Stimulated activated CD4-positive, alpha-beta T cell treated with anti-CD3 and anti-CD28 coated beads, Interleukin-15, amount 100 ng/mL, for 24 hours (primary cell): ENCODE measurements at regions not wholly inside any gene's neighbourhood (a gene's known extent, or its start where the extent isn't known, plus 50 kb on each side); places are given as distances from the start of the nearest gene placed in this dataset.

Source experiments
- DNase-seq: peaks from one replicate; pipeline ENCODE4 v3.0.0-alpha.2; 2020

DNA sequence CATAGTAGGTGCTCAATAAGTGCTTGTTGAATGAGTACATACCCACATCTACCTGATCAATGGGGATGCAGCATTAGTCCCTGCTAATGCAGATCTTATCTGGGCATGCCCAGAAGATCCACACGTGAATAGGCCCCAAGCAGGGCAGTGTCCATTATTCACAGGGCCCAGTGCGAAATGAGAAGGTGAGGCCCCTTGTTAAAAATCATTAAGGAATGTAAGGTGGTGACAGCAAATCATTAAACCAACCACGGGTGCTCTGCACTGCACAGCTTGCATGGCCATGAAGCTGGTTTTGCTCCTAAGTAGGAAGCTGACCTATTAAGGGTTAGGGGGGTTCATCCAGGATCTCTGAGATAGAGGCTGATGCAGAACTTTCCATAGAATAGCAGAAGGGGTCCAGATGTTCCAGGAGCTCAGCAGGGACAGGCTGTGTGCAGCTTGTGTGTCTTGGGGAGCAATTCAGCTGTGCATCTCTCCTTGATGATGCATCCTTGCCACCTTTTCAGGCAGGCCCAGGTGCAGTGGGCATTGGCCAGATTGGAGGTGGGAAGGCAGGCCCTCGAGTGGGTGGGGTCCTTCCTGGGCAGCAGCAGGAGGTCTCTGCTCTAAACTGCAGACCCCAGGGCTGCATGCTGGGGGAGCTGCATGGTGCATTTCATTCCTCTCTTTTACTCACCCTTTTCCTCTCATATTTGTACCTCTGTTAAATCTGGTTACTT lies 231.3 kb upstream of the PWP1 start:
- no peak for DNase-seq

DNA sequence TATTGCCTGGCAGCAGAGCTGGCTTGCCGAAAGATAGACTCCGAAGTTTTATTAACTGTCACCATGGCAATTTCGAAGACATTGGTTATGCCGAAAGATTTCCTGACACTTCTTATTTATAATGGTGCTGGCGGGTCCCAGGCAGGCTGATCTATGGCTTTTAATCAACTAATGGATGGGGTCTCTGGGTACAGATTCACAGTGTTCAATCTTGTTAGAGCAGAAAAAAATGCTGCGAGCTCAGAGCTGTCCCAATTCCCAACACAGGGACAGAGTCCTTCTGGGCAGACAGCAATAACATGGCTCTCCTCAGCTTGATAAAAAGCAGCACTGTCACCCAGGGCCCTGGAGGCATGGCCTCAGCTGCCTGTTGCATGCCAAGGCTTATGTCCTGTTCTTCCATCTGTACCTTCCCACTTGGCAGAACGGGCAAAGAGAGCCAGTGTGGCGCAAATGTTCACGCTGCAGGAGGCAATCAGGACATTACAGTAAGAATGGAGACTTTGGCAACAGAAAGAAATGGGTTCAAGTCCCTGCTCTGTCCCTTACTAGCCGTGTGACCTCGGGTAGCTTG lies 228.2 kb upstream of the PWP1 start:
- no peak for DNase-seq

DNA sequence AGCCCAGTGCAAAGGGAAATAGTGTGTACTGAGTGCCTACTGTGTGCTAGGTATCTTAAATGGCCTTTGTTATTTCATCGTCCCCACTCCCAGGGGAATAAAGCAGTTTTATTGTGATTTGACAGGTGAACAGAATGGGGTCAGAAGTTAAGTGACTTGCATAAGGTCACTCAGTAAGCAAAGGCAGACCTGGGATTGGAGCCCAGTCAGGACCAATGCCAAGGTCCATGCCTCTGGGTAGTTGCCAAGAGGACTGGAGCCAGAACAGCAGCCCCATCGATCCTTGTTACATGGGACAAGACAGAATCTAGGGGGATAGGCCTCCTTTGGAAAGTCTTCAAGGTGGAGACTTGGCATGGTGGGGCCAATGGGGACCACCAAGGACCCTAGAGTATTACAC lies 227.4 kb upstream of the PWP1 start:
- DNase-seq = no peak

DNA sequence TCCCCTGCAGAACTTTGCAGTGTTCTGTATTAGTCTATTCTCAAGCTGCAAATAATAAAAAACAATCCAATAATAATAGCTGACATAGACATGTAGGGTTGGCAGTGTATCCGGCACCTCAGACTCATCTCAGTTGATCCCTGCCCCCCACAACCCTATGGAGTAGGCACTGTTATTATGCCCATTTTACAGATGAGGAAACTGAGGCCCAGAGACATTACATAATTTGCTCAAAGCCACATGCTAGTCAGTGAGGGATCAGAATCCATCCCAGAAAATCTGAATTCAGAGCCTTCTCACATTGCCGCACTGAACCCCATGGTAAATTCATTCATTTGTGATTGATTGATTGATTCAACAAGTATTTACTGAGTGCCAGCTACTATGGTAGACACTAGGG lies 226.6 kb upstream of the PWP1 start:
- DNase-seq = no peak

DNA sequence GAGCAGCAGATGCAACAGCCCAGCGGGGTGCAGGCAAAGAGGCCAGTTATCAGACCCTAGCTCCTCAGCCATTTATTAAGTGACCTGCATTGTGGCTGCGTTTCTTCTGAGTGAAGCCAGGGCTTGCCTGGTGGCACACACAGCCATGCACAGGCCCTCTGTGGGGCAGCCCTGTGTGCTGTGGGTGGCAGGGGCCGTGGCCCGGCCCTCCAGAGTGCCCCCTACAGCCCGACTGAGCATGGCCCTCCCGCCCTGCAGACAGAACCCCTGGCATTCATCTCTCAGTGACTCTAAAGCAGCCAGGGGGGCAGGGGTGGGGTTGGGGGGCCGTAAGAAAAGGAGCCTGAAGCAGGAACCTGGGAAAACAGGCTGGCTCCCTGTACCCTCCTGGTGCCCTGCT lies 226.0 kb upstream of the PWP1 start:
- no peak for DNase-seq

DNA sequence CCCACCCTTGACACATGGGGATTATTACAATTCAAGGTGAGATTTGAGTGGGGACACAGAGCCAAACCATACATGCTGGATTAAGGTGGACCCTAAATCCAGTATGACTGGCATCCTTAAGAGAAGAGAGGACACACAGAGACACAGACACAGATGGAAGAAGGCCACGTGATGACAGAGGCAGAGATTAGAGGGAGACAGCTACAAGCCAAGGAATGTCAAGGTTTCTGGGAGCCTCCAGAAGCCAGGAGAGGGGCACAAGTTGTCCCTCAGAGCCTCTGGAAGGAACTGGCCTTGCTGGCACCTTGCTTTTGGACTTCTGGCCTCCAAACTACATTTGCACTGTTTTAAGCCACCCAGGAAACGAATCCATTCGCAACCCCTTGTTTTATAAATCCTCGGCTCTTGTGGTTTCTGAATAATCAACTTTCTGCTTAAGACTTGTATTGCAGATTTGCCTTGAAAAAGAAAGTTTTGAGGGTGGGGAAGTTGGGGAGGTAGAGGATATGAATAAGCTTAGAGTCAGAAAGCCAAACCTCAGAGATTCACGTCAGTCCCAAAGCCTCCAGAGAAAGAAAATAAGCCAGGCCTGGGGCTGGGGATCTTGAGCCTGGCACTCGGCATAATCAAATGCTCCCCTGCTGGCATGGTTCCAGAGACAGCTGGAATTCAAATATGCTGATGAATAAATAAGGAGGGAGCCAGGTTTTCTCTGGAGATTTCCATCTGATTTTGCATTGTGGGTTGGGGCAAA lies 224.2 kb upstream of the PWP1 start:
- no peak for DNase-seq

DNA sequence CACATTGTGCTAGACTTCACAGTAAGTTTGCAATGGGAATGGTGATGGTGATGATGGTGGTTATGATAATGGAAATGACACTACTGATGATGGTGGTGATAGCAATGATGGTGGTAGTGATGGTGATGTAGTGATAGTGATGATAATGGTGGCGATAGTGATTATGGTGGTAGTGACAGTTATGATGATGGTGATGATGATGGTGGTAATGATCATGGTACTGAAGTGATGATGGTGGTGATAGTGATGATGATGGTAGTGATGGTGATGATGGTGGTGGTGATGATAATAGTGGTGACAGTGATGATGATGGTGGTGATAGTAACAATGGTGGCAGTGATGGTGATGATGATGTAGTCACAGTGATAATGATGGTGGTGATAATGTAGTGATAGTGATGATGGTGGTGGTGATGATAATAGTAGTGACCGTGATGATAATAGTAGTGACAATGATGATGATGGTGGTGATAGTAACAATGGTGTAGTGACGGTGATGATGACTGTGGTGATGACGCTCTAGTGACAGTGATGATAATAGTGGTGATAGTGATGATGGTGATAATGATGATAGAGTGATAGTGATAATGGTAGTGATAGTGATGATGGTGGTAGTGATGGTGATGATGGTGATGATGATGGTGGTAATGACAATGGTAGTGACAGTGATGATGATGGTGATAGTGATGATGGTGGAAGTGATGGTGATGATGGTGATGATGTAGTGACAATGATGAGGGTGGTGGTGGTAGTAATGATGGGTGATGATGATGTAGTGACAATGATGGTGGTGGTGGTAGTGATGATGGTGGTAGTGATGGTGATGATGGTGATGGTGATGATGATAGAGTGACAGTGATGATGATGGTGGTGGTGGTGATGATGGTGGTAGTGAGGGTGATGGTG lies 222.9 kb upstream of the PWP1 start:
- no peak for DNase-seq

DNA sequence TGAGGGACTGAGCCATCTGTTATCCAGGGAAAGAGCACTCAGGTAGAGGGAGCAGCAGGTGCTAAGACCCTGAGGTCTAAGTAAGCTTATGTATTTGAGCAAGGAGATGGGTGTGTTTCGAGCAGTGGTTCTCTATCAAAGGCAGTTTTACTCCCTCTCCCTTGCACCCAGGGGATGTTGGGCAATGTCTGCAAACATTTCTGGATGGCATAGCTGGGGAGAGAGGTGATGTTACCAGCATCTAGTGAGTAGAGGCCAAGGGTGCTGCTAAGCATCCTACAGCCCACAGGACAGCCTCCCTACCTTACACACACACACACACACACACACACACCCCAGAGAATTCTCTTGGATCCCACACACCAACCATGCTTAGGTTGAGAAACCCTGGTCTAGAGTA lies 221.0 kb upstream of the PWP1 start:
- DNase-seq = no peak

DNA sequence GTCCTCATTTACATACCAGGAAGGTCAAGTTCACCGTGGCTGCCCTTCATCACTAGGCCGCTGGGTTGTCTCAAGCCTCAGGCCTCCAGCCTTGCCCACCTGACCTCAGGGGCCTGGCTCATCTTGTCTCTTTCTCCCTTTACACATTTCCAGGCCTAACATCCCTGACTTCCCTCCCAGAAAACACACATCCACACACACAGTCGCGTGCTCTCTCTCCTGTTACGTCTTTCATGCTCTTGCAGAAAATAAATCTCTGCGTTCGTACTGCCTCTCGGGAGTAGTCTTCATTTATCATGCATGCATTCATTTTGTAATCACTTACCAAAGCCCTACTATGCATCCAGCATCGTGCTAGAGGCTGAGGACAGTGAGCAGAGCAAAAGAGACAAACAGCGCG lies 220.0 kb upstream of the PWP1 start:
- no peak for DNase-seq

DNA sequence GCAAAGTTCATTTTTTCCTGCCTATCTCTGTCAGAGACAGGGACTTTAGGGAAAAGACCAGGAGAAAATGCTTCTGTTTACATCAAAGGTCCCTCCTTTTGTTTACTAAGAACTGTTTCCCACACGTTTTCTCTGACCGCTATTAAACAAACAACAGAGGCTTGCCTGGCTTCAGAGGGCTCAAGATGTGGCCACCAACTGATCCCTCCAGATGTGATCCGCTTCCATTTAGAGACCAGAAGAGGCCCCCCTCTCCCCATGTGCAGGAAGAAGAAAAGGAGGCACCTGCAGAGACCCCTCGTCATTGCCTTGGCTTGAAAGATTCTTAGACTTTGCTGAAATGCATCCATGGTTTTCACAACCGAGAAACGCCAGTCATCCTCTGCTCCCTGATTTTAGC lies 217.9 kb upstream of the PWP1 start:
- DNase-seq = no peak

DNA sequence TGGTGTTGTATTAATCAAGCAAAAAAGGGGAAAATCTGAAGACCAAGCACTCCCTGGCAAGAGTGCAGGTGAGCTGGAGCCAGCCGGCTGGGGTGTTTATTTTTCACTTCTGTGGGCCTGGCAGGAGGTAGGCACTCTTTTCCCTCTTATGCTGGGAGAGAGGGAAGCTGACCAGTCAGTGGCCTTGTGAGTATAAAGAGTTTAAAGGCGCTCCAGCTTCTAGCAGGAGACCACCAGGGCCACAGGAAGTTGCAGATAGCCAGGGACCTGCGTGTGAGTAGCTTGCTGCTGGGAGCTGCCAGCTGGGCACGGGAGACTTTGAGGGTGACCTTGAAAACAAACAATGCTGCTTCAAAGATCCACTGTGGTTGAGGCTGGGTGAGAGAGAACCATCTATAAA lies 217.4 kb upstream of the PWP1 start:
- no peak for DNase-seq

DNA sequence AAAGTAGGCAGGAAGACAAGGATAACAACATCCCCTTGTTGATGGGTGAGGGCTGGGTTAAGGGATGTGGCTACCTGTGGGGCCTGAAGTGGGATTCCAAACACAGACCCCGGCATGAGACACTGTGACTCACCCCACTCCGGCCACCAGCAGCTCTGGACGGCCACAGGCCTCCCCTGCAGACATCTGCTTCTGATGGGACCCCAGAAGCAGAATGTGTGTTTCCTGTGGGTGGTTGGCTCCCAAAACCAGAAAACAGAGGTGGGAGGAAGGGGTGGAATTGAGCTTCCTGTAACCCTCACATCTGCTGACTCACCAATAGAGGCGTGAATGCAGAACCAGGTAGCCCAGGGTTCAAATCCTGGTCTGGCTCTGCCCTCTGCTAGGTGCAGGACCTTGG lies 216.6 kb upstream of the PWP1 start:
- DNase-seq = no peak

DNA sequence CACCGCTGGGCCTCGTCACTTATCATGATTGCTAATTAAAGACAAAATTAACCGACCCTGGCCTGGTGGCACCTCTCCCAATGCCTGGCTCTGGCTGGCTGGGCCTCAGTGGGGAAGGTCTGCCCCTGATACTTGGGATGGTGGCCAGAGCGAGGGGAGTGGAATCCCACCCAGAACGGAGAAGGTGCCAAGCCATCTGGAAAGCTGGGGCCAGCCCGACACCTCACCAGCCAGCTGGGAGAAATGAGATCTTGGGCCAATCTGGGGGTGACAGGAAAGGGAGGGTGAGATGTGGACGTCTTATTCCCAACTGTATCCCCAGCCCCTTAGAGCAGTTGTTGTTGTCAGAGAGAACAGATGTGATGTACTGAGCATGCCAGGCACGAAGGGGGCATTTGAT lies 215.0 kb upstream of the PWP1 start:
- DNase-seq = no peak

DNA sequence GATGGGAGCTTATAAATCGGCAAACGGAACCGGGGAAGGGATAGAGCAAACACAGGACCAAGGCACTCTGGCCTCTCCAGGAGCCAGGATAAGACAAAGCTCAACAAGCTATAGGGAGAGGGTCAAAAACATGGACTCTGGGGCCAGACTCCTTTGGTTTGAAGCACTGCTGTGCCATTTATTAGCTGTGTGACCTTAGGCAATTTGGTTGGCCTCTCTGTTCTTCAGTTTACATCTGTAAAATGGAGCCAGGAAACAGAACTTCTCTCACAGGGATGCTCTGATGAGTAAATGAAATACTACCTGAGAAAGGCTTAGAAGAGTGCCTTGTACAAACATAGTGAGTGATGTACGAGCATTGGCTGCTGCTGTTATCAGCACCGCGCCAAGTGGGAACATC lies 213.3 kb upstream of the PWP1 start:
- DNase-seq = no peak

DNA sequence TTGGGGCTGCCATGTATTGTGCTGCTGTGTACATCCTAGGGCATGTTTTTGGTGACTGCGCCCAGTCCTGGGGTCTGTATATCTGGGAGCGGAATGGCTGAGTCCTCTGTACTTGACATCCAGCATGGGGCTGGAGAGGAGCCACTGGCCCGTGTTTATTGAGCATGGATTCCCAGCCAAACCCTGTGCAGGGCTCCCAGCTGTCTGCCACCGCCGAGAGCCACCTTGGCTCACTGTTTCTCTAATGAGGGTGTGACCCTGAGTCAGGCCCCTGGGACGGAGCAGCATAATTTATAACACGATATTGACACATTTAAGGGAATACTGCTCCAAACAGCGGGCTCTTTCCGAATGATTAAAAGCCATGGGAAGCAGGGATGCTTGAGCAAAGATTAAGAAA lies 211.5 kb upstream of the PWP1 start:
- DNase-seq = no peak

DNA sequence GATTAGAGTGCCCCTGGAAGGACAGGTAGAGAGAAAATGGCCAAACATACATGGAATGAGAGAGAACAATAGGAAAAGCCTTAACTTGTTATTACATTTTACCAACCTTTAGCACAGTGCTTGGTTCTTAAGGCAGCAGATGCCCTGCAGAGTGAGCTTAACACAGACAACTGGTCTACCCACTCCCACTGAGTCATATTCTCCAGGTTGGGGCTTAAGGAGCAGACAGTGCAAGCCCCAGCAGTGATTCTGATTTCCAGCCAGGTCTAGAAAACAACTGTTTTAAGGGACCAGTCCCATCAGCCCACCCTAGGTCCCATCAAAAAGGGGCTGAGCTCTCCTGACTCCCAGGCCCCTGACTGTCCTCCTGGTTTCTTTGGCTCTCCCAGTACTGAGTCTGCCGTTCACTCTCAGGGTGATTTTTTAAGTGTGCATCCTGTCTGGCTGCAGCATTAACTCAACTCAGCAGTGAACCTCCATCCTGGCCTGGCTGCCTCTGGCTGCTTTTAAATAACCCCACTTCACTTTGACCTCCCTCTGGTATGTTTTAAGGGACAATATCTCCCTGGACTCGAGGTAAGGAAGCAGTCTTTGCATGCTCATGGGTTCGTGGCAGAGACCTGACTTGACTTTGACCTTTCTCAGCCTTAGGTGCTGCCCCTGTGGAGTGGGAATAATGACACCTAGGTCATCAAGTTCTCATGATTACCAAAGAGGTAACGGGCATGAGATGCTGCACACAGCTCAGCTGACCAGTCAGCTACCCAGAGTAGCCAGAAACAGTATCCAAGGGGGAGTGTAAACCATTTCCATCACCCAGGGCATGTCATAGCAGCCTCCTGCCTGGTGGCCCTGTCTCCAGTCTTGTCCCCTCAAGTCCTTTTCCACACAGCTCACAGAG lies 210.7 kb upstream of the PWP1 start:
- peak; percentile 19 for DNase-seq

DNA sequence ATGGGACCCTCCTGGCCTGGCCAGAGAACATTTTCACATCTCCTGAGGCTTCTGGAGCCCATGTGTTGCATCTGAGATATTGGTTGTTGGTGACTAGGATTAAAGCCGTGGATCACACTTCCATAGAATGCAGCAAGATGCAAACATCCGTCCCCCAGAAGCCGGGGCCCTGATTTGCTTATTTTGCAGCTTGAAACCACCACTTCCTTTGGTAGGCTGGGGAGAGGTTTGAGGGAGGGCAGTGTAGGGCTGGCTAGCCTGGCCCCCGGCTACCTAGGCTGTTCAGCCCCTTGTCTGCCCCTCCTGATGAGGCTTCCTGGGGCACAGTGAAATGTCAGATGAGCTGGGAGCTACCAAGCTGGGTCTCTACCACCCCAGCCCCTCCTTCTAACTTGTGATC lies 209.7 kb upstream of the PWP1 start:
- no peak for DNase-seq

DNA sequence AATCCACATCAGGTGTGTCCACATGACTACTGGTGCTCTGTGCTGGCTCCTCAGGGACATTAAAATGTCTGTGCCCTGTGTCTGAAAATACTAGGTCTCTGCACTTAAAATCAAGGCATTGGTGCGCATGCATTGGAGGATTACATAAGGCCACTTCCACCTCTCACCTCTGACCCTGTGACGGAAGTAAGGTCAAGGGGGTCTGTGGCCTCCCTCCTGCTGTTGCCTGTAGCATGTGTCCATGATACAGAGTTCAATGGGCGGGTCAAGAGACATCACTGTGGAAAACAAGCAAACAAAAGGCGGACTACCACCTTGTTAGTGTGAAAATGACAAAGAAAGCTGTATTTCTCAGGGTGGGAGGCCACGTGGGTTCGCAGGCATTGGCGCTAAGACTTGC lies 208.6 kb upstream of the PWP1 start:
- no peak for DNase-seq

DNA sequence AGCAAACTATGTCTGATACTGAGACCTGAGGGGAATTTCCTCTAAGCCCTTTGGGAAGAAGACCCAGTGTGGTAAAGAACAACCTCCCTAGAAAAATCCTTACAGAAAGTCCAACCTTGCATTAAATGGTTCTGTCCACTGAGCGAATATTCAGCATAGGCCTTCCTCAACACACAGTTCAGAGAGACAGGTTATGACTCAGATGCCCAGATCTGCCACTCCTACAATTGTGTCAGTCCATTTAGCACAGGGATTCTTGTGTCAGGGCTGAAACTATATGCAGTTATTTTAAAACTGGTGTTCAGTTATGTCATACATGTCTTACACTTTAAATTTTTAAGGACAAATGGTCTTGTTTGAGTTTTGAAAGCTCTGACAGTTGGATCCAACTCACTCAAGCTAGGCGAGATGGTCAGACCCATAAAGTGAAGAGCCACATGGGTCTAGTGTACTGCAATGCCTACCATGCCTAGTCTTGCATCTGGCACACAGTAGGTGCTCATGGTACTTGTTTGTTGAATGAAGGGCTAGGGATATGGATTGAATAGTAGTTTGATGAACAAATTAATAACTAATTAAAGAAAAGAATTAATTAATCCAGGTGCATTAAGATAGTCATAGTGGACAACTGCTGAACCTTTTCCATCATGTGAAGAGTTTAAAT lies 207.5 kb upstream of the PWP1 start:
- no peak for DNase-seq

DNA sequence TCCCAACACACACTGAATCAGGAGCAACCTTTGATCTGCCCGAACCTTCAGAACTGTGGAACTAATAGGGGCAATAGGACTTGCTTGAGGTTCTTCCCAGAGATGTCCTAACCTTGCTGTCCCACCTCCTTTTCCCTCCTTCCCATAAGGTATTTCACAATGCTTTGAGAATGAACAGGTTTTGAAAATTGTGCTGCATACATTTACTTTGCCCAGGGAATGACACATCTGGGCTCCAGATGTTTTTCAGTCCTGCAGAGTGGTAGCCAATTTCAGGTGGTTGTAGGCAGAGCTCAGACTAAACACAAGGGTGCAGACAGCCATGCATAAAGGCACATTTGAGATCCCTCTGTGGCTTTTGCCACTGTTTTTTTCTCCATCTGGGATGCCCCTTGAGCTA lies 206.7 kb upstream of the PWP1 start:
- no peak for DNase-seq

DNA sequence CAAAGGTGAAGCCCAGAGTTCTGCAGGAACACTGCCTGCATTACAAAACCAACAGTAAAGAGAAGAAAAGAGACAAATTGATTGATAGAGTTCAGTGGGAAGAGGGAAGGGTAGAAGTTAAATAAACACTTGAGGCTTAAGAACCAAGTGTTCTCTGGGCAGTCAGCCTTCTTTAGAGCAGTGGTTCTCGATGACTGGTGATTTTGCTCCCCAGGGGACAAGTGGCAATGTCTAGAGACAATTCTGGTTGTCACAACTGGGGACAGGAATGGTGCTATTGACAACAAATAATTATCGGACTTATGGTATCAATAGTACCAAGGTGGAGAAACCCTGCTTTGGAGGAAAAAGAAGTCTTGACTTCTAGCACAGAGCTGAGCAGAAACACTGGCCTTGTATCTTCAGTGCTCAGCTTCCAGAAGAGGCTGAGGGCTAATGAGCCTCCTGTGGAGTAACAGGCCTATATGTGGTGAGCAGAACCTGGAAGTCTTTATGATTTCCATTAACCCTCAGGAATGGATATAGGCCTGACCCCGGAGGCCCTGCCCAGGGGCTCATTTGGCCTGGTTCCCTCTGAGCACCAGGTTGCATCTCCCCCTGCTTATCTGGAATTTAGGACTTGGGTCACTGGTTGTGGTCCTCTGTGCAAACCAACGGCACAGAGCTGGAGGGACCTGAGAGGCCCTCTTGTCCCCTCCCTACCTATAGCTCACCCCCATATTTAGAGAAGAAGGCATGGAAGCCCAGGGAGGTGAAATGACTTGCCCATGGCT lies 204.6 kb upstream of the PWP1 start:
- no peak for DNase-seq
